Transverse colon (tissue), 3 donors: ENCODE measurements at regions not wholly inside any gene's neighbourhood (a gene's known extent, or its start where the extent isn't known, plus 50 kb on each side); places are given as distances from the start of the nearest gene placed in this dataset.

Experiments used
- EP300 ChIP-seq: sonication (generic); formaldehyde crosslinking; IDR thresholded peaks from one replicate; pipeline ENCODE4 v1.6.1; 2017; ENCODE audit warnings: antibody characterized with exemption, low read depth
- TF ChIP-seq, protein P1 (sequence below), 5 experiments: fragments of 200-600 bp in 3 of 5; fragments of 450-650 bp in 2 of 5; sonication (generic) in 3 of 5; IDR thresholded peaks; 1 replicate in 2 of 5; 2 replicates in 3 of 5; pipeline ENCODE4 v1.5.1; 2016 to 2017; ENCODE audit warnings: antibody characterized with exemption in 5 of 5, inconsistent platforms in 3 of 5, mild to moderate bottlenecking in 2 of 5, moderate library complexity in 1 of 5

DNA sequence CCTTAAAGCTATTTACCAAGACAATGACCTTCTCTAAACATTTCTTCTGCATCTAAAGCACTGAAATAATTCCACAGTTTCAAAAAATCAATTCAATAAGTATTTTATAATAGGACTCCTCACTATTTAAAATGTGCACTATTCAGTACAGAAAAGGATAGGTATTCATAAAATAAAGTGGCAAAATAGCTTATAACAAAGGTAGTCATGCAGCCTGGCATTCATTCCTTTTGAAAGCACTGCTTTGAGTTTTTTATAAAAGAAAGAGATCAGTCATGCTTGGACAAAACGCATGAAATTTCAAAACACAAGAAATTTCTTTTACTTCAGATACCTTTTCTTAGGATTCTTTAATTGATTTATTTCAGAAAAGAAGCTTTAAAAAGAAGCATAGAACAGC lies 689.7 kb upstream of the PHF14 start:
- TF ChIP-seq EP300: no peak
- TF ChIP-seq, protein P1, sequence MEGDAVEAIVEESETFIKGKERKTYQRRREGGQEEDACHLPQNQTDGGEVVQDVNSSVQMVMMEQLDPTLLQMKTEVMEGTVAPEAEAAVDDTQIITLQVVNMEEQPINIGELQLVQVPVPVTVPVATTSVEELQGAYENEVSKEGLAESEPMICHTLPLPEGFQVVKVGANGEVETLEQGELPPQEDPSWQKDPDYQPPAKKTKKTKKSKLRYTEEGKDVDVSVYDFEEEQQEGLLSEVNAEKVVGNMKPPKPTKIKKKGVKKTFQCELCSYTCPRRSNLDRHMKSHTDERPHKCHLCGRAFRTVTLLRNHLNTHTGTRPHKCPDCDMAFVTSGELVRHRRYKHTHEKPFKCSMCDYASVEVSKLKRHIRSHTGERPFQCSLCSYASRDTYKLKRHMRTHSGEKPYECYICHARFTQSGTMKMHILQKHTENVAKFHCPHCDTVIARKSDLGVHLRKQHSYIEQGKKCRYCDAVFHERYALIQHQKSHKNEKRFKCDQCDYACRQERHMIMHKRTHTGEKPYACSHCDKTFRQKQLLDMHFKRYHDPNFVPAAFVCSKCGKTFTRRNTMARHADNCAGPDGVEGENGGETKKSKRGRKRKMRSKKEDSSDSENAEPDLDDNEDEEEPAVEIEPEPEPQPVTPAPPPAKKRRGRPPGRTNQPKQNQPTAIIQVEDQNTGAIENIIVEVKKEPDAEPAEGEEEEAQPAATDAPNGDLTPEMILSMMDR (IDR thresholded peaks at IDR 0.05): no peak
